ENCODE measurements at regions not wholly inside any gene's neighbourhood (a gene's known extent, or its start where the extent isn't known, plus 50 kb on each side); places are given as distances from the start of the nearest gene placed in this dataset.

DNA sequence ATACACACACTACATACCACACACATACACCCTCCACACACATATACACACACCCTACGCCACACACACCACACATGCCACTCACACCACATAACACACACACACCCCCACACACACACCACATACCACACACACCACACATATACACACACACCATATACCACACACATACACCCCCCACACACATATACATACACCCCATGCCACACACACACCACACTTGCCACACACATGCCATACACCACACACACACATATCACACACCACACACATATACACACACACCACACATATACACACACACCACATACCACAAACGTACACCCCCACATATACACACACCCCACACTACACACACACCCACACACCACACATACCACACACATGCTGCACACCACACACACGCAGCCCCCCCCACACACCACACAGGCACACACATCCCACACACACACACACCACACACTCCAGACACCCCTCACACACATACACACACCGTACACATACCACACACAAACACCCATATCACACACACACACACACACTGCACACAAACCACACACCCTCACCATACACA lies 76.7 kb upstream of the TMPRSS2 start:
- TF ChIP-seq, protein P1, sequence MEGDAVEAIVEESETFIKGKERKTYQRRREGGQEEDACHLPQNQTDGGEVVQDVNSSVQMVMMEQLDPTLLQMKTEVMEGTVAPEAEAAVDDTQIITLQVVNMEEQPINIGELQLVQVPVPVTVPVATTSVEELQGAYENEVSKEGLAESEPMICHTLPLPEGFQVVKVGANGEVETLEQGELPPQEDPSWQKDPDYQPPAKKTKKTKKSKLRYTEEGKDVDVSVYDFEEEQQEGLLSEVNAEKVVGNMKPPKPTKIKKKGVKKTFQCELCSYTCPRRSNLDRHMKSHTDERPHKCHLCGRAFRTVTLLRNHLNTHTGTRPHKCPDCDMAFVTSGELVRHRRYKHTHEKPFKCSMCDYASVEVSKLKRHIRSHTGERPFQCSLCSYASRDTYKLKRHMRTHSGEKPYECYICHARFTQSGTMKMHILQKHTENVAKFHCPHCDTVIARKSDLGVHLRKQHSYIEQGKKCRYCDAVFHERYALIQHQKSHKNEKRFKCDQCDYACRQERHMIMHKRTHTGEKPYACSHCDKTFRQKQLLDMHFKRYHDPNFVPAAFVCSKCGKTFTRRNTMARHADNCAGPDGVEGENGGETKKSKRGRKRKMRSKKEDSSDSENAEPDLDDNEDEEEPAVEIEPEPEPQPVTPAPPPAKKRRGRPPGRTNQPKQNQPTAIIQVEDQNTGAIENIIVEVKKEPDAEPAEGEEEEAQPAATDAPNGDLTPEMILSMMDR (IDR thresholded peaks at IDR 0.05; ENCODE audit: low read depth, low read length, missing control alignments) = no peak
- DNase-seq (ENCODE audit: low read depth) = no peak
- no peak overlapping the region for H3K4me3 ChIP-seq (ENCODE audit: low read depth, low read length)

DNA sequence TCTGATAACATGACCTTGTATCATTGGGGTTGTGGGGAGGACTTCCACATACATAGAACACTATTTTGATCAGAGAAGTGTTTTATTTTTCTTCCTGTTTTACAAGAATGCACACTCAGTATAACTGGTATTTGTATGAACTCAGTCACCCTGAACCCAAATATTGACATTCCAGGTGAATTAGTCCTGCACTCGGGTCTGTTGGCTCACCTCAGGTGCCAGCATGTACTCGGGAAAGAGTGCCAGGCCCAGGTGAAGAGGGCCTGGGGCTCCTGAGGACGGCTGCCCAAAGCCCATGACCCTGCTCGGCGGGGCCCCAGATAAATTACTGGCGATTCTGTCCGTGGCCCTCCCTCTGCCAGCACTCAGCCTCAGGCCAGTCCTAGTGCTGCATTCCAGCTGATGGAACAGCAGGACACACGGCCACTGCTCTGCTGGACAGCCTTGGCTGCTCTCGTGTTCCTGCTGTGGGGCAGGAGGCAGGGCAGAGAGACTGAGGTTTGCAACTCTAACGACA lies 75.4 kb upstream of the TMPRSS2 start:
- no peak overlapping the region for H3K4me3 ChIP-seq (ENCODE audit: low read depth, low read length)
- no peak for DNase-seq (ENCODE audit: low read depth)
- TF ChIP-seq, protein P1 (IDR thresholded peaks at IDR 0.05; ENCODE audit: low read depth, low read length, missing control alignments) = no peak

DNA sequence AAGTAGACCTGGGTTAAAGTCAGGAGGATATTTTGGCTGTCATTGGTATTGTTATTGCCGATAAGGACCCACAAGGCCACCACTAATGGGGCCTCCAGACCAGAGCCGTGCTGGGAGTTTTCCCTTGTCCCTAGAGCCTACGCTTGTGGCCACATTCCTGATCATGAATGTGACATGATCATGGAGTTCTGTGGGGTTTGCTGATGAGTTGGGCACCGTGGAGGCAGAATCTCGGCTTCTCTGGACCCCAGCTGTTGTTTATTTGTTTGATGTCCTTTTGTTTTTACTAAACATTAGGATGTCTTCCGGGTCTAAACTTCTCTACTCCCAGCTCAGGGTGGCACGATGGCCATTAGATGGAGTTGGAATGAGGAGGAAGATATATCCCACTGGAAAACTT lies 74.9 kb upstream of the TMPRSS2 start:
- H3K4me3 ChIP-seq (ENCODE audit: low read depth, low read length) = no peak overlapping the region
- TF ChIP-seq, protein P1 (IDR thresholded peaks at IDR 0.05; ENCODE audit: low read depth, low read length, missing control alignments) = no peak

DNA sequence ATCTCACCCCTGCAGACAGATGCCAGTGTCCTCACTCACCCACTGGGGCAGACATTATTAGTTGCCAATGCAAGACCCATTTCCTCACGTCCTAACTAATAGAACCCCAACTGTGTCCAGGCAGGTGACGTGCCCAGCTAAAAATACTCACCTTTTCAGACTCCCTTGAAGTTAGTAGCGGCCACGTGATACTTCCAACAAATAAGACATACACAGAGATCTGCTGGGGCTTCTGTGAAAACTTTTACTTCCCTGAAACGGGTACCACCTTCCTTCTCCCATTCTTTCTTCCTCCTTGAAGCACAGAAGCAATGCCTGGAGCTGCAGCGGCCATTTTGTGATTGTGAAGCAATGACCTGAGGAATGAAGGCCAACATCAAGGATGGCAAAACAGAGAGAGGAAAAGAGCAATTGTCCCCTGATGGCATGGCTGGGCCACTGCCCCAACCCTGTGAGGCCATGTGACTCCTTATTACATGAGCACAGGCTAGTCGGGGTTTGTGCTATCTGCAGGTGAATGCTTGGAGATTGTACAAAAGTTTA lies 74.4 kb upstream of the TMPRSS2 start:
- no peak overlapping the region for H3K4me3 ChIP-seq (ENCODE audit: low read depth, low read length)
- DNase-seq (ENCODE audit: low read depth) = no peak
- TF ChIP-seq, protein P1 (IDR thresholded peaks at IDR 0.05; ENCODE audit: low read depth, low read length, missing control alignments) = no peak

More for the DNA sequence above, 74.9 kb upstream of the TMPRSS2 start:
- no peak for DNase-seq (ENCODE audit: low read depth)

DNA sequence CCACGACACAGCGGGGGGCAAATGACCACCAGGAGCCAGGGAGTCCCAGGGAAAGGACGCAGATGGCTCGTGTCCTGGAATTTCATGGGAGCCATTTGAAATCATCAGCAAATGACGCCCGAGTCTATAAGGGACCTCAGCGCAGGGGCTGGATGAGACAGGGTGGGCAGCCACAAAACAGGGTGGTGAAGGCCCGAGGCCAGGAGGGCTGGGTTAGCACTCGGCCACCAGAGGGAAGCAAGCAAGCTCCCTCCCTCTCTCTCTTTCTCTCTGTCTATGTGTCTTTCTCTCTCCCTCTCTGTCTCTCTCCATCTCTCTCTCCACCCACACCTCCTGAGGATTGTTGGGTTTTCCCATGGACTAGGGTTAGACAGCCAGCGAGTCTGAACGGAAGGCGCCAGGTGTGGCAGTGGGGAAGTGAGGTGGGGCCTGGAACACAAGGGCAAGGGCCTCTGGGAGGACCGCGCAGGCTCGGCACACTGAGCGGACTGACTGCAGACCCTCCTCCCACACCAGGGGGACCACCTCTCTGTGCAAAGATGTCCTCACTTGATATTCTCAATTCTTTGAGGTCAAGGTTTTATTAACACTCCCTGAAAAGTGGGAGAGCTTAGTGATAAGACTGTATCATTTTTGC lies 73.8 kb upstream of the TMPRSS2 start:
- H3K4me3 ChIP-seq (ENCODE audit: low read depth, low read length) = no peak overlapping the region
- no peak for DNase-seq (ENCODE audit: low read depth)
- TF ChIP-seq, protein P1 (IDR thresholded peaks at IDR 0.05; ENCODE audit: low read depth, low read length, missing control alignments) = no peak

DNA sequence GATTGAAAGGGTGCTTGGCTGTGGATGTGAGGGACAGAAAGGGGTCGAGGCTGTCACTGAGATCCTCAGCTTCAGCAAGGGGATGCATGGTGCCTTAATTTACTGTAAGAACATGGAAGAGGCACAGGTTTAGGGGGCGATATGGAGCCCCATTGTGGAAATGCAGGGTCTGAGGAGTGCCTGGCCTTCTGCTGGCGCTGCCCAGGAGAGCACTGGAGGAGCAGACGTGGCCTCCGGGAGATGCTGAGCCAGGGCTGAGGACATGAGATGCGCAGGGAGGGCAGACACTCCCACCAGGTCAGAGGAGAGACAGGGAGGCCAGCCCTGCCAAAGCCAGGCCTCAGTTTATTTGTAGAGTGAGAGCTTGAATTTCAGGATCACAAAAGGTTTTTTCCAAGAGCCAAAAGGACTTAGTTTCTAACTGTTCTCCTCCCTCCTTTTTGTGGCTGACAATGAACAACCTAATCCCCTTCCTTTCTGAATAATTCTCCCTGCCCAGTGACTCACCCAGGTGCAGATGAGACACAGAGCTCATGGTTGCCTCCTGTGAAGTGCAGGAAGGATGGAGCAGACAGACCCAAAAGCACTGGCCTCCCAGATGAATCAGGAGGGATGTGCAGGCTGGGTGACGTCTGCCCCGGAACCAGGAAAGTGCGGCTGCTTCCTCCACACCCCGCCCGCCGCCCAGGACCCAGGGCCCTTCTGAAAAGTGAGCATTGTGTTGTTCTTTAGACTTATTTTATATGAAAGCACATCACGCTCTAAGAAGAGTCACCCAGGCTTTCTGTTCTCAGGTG lies 73.0 kb upstream of the TMPRSS2 start:
- TF ChIP-seq, protein P1 (IDR thresholded peaks at IDR 0.05; ENCODE audit: low read depth, low read length, missing control alignments) = no peak
- no peak for DNase-seq (ENCODE audit: low read depth)
- no peak overlapping the region for H3K4me3 ChIP-seq (ENCODE audit: low read depth, low read length)
